ENCODE measurements at regions not wholly inside any gene's neighbourhood (a gene's known extent, or its start where the extent isn't known, plus 50 kb on each side); places are given as distances from the start of the nearest gene placed in this dataset.

GRCh38 chr2:210964141-210964764 lies 407.9 kb downstream of the CPS1 start:
- Histone ChIP-seq H3K23ac (ENCODE audit: insufficient read length) (no peak overlapping the region), H2AFZ (ENCODE audit: low read length) (no peak overlapping the region), H3K4ac (replicated peaks; ENCODE audit: insufficient read length, low read depth, low read length) (no peak overlapping the region), H3K23me2 (ENCODE audit: low read depth, low read length) (no peaks in the 10 kb centered on the region), H2BK120ac (replicated peaks; ENCODE audit: low read depth, low read length) (no peak overlapping the region), H3K79me2 (ENCODE audit: control insufficient read depth in 1 of 2, insufficient read depth in 2 of 2, low read length in 2 of 2) (no peaks in the 10 kb centered on the region), H4K20me1 (replicated peaks in 1 of 2; ENCODE audit: control insufficient read depth in 1 of 2, insufficient read depth in 2 of 2, low read length in 2 of 2) (no peaks in the 10 kb centered on the region), H2AK5ac (ENCODE audit: low read depth, low read length) (no peak overlapping the region), H4K91ac (replicated peaks; ENCODE audit: insufficient read length, low read length) (no peak overlapping the region), H4K5ac (ENCODE audit: insufficient read length, low read depth, low read length) (no peak overlapping the region), H3K18ac (ENCODE audit: extremely low read depth, low read length) (no peak overlapping the region), H3K27me3 (replicated peaks in 1 of 4; ENCODE audit: control insufficient read depth in 3 of 4, extremely low read depth in 1 of 4, insufficient read depth in 3 of 4, low read length in 3 of 4) (no peaks in the 10 kb centered on the region), H3K4me1 (replicated peaks in 1 of 4; ENCODE audit: control insufficient read depth in 3 of 4, insufficient read depth in 4 of 4, low read length in 3 of 4) (no peaks in the 10 kb centered on the region), H4K8ac (ENCODE audit: extremely low read depth, insufficient read depth, low read length) (no peak overlapping the region), H2BK5ac (ENCODE audit: low read depth, low read length) (no peak overlapping the region), H3K79me1 (ENCODE audit: low read depth, low read length) (no peaks in the 10 kb centered on the region), H3K4me3 (ENCODE audit: extremely low read depth in 1 of 4, insufficient read depth in 2 of 4, low read depth in 3 of 4, low read length in 4 of 4) (no peak overlapping the region), H3K4me2 (ENCODE audit: insufficient read depth in 1 of 2, low read depth in 2 of 2, low read length in 2 of 2) (no peak overlapping the region), H3K56ac (replicated peaks; ENCODE audit: insufficient read length, low read depth, low read length) (no peak overlapping the region), H2BK20ac (ENCODE audit: low read length) (no peak overlapping the region), H3K27ac (ENCODE audit: low read depth, low read length) (no peak overlapping the region), H2BK15ac (ENCODE audit: low read length) (no peak overlapping the region), H3K9ac (replicated peaks in 1 of 4; ENCODE audit: extremely low read depth in 1 of 4, low read depth in 3 of 4, low read length in 3 of 4) (no peak overlapping the region), H3K14ac (ENCODE audit: insufficient read length) (no peak overlapping the region), H3K9me3 (ENCODE audit: insufficient read depth in 2 of 2, low read depth in 1 of 2, low read length in 1 of 2) (no peaks in the 10 kb centered on the region), H3K36me3 (ENCODE audit: control insufficient read depth in 2 of 4, insufficient read depth in 4 of 4, low read length in 3 of 4) (no peaks in the 10 kb centered on the region), H2BK12ac (ENCODE audit: low read depth, low read length) (no peak overlapping the region)
- FAIRE-seq (no peak), DNase-seq (ENCODE audit: low read depth in 1 of 2, low spot score in 2 of 2) (no peak)
- WGBS, 2 experiments (ENCODE audit: extremely low coverage in 1 of 2, insufficient coverage in 1 of 2, insufficient read length in 1 of 2, insufficient replicate concordance in 2 of 2, low coverage in 1 of 2, low lambda C conversion rate in 2 of 2, missing lambda C conversion rate in 1 of 2) = 91% methylated on average over 2 of the region's 2 CpGs; no CpG with 5 or more reads in 1 of the 2 experiments
- ChIA-PET POLR2A (ENCODE audit: partially characterized antibody) (no interaction called here), CTCF (ENCODE audit: partially characterized antibody) (no interaction called here)
- TF ChIP-seq BCL11A (IDR thresholded peaks at IDR 0.05; ENCODE audit: low read depth in 2 of 2, low read length in 2 of 2) (no peak), RNF2 (IDR thresholded peaks at IDR 0.05; ENCODE audit: borderline replicate concordance, low read depth, low read length, missing control alignments, poor library complexity, severe bottlenecking) (no peak), TBP (IDR thresholded peaks at IDR 0.05; ENCODE audit: low read depth, low read length) (no peak), ATF3 (IDR thresholded peaks at IDR 0.05; ENCODE audit: insufficient read depth, low read depth, low read length) (no peak), SIRT6 (IDR thresholded peaks at IDR 0.05; ENCODE audit: low read length) (no peak), CEBPB (IDR thresholded peaks at IDR 0.05; ENCODE audit: low read depth, low read length) (no peak), BRCA1 (IDR thresholded peaks at IDR 0.05; ENCODE audit: low read depth, low read length) (no peak), BACH1 (IDR thresholded peaks at IDR 0.05; ENCODE audit: low read length) (no peak), SP4 (IDR thresholded peaks at IDR 0.05; ENCODE audit: low read length) (no peak), YY1 (IDR thresholded peaks at IDR 0.05; ENCODE audit: low read depth, low read length) (no peak), ZNF274 (IDR thresholded peaks at IDR 0.05; ENCODE audit: borderline replicate concordance, extremely low read depth, low read length) (no peak)
